ENCODE measurements at regions not wholly inside any gene's neighbourhood (a gene's known extent, or its start where the extent isn't known, plus 50 kb on each side); places are given as distances from the start of the nearest gene placed in this dataset.

DNA sequence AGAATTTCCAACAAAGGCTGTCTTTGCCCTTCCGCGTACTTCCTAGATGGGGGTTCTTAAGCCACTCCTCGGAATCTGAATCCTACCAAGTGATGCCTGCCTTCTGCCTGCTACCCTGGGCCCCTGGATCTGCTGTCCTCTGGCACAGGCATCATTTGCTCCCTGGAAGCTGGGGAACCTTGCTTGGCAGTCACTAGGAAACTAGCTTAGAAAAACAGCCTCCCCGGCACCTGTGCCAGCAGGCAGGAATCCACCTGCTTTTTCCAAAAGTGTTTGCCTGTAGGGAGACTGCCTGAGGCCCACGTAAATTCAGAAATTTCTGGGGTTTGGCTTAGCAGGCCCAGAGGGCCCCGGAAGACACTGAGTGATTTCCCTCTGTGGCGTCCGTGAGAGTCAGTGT lies 442.4 kb downstream of the TSHZ3 start:
- Histone ChIP-seq H3K27me3 (ENCODE audit: insufficient read depth, poor library complexity, severe bottlenecking) (no peaks in the 10 kb centered on the region), H3K4me3 (replicated peaks; ENCODE audit: insufficient read depth, low read length) (no peak overlapping the region), H3K27ac (replicated peaks) (no peak overlapping the region)
- DNase-seq (ENCODE audit: low read depth in 1 of 2, low spot score in 1 of 2) = no peak
- TF ChIP-seq, protein P1, sequence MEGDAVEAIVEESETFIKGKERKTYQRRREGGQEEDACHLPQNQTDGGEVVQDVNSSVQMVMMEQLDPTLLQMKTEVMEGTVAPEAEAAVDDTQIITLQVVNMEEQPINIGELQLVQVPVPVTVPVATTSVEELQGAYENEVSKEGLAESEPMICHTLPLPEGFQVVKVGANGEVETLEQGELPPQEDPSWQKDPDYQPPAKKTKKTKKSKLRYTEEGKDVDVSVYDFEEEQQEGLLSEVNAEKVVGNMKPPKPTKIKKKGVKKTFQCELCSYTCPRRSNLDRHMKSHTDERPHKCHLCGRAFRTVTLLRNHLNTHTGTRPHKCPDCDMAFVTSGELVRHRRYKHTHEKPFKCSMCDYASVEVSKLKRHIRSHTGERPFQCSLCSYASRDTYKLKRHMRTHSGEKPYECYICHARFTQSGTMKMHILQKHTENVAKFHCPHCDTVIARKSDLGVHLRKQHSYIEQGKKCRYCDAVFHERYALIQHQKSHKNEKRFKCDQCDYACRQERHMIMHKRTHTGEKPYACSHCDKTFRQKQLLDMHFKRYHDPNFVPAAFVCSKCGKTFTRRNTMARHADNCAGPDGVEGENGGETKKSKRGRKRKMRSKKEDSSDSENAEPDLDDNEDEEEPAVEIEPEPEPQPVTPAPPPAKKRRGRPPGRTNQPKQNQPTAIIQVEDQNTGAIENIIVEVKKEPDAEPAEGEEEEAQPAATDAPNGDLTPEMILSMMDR (IDR thresholded peaks at IDR 0.05; ENCODE audit: insufficient read depth, low read length) = no peak
- TF ChIP-seq SPI1 (IDR thresholded peaks at IDR 0.05; ENCODE audit: borderline replicate concordance, low read depth) (no peak), POLR2AphosphoS5 (IDR thresholded peaks at IDR 0.05; ENCODE audit: low read depth) (no peak), GABPA (IDR thresholded peaks at IDR 0.05; ENCODE audit: low read depth) (no peak)
- TF ChIP-seq, protein P2, sequence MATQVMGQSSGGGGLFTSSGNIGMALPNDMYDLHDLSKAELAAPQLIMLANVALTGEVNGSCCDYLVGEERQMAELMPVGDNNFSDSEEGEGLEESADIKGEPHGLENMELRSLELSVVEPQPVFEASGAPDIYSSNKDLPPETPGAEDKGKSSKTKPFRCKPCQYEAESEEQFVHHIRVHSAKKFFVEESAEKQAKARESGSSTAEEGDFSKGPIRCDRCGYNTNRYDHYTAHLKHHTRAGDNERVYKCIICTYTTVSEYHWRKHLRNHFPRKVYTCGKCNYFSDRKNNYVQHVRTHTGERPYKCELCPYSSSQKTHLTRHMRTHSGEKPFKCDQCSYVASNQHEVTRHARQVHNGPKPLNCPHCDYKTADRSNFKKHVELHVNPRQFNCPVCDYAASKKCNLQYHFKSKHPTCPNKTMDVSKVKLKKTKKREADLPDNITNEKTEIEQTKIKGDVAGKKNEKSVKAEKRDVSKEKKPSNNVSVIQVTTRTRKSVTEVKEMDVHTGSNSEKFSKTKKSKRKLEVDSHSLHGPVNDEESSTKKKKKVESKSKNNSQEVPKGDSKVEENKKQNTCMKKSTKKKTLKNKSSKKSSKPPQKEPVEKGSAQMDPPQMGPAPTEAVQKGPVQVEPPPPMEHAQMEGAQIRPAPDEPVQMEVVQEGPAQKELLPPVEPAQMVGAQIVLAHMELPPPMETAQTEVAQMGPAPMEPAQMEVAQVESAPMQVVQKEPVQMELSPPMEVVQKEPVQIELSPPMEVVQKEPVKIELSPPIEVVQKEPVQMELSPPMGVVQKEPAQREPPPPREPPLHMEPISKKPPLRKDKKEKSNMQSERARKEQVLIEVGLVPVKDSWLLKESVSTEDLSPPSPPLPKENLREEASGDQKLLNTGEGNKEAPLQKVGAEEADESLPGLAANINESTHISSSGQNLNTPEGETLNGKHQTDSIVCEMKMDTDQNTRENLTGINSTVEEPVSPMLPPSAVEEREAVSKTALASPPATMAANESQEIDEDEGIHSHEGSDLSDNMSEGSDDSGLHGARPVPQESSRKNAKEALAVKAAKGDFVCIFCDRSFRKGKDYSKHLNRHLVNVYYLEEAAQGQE (IDR thresholded peaks at IDR 0.05; ENCODE audit: insufficient replicate concordance, low read depth) = no peak

DNA sequence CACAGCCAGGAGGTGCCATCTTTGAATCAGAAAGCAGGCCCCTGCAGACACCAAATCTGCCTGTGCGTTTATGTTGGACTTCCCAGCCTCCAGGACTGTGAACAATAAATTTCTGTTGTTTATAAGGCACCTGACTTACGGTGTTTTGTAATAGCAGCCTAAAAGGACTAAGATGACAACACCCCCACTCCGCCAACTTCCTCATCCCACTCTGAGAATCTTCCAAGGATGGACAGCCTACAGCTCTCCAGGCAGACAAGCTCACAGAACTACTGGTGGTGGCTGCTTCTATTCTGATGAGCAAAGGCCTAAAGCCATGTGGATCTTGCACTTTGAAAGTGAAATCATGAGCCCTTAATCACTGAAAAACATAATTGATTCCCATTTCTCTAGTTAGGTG lies 449.2 kb downstream of the TSHZ3 start:
- H3K4me3 ChIP-seq (replicated peaks; ENCODE audit: insufficient read depth, low read length) = no peak overlapping the region
- no peak for TF ChIP-seq SPI1 (IDR thresholded peaks at IDR 0.05; ENCODE audit: borderline replicate concordance, low read depth)
- TF ChIP-seq GABPA (IDR thresholded peaks at IDR 0.05; ENCODE audit: low read depth) = no peak
- TF ChIP-seq, protein P1 (IDR thresholded peaks at IDR 0.05; ENCODE audit: insufficient read depth, low read length) = no peak
- TF ChIP-seq, protein P2 (IDR thresholded peaks at IDR 0.05; ENCODE audit: insufficient replicate concordance, low read depth) = no peak
- no peak for TF ChIP-seq POLR2AphosphoS5 (IDR thresholded peaks at IDR 0.05; ENCODE audit: low read depth)
- DNase-seq (ENCODE audit: low read depth in 1 of 2, low spot score in 1 of 2) = no peak
- H3K27ac ChIP-seq (replicated peaks) = no peak overlapping the region
- no peaks in the 10 kb centered on the region for H3K27me3 ChIP-seq (ENCODE audit: insufficient read depth, poor library complexity, severe bottlenecking)

DNA sequence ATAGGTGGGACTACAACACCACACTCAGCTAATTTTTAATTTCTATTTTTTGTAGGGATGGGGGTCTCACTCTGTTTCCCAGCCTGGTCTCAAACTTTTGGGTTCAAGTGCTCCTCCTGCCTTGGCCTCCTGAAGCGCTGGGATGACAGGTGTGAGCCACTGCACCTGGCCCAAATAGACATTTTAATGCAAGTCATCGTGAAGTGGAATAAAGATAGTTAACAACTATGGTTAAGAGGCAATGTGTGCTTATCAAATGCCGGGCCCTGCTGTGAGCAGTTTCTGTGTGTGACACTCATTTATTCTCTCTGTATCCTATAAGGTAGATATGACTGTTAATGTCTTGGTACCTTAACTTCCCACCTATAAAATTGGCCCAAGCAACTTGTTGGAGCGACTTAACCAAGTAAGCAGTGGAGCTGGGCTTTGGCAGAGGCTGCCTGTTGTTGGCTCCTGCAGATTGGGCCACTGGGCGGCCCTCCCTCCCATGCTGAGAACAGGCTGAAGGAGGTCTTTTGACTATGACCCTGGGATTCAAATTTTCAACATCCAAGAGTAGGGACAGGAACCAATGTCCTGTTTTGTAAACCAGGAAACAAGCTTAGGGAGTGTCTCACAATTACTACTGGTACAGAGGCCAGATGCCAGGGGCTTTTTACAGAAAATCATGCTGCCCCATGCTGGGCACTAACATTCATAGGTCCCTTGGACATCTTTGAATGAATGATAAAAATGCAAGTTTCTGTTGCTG lies 450.7 kb downstream of the TSHZ3 start:
- H3K4me3 ChIP-seq (replicated peaks; ENCODE audit: insufficient read depth, low read length) = no peak overlapping the region
- H3K27me3 ChIP-seq (ENCODE audit: insufficient read depth, poor library complexity, severe bottlenecking) = peaks cover 3% of the 10 kb centered on the region
- no peak overlapping the region for H3K27ac ChIP-seq (replicated peaks)
- TF ChIP-seq, protein P2 (IDR thresholded peaks at IDR 0.05; ENCODE audit: insufficient replicate concordance, low read depth) = no peak
- no peak for TF ChIP-seq GABPA (IDR thresholded peaks at IDR 0.05; ENCODE audit: low read depth)
- no peak for DNase-seq (ENCODE audit: low read depth in 1 of 2, low spot score in 1 of 2)
